ENCODE measurements at regions not wholly inside any gene's neighbourhood (a gene's known extent, or its start where the extent isn't known, plus 50 kb on each side); places are given as distances from the start of the nearest gene placed in this dataset.

GRCh38 chrX:115952417-115953092 is 218.0 kb upstream of the AGTR2 start:
- TF ChIP-seq CTCF (IDR thresholded peaks at IDR 0.05) (no peak), POLR2A (IDR thresholded peaks at IDR 0.05; ENCODE audit: low read depth) (no peak), POLR2AphosphoS5 (IDR thresholded peaks at IDR 0.05) (no peak)
